Limb (tissue), 2 donors: ENCODE measurements at regions not wholly inside any gene's neighbourhood (a gene's known extent, or its start where the extent isn't known, plus 50 kb on each side); places are given as distances from the start of the nearest gene placed in this dataset.

ENCODE experiments used
- DNase-seq, 2 donors: peaks; one replicate each; pipeline ENCODE4 v3.0.0-alpha.2; 2016; ENCODE audit errors: extremely low spot score in 2 of 2

DNA sequence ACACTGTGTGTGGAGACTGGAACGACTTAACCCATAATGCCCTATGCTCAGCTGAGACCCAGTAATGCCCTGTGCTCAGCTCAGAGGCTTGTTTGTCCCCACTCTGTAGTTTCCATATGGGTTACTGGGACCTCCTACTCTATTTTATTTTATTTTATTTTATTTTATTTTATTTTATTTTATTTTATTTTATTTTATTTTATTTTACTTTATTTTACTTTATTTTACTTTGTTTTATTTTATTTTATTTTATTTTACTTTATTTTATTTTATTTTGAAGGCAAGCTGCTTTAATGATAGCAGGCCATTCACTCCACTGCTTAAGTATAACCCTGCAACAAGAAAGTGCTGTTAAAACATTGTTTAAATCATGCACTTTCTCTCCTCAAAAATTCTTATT is 603.4 kb upstream of the JAG1 start:
- DNase-seq = no peak

DNA sequence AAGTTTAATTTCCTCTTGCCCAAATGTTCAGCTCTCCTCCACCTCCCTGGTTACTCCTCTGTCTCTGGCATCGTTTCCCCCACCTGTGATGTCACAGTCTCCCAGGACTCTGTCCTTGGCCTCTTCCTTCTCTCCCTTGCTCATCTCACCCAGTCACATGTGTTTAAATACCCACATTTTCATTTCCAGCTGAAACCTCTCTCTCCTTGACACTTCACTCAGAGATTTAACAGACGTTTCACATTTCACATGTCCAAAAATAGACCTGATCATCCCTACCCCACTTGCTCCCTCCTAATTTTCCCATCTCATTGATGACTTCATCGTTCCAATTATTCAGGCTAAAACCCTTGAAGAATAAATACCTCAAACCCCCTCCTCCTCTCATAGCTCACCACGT is 604.1 kb upstream of the JAG1 start:
- DNase-seq = no peak

DNA sequence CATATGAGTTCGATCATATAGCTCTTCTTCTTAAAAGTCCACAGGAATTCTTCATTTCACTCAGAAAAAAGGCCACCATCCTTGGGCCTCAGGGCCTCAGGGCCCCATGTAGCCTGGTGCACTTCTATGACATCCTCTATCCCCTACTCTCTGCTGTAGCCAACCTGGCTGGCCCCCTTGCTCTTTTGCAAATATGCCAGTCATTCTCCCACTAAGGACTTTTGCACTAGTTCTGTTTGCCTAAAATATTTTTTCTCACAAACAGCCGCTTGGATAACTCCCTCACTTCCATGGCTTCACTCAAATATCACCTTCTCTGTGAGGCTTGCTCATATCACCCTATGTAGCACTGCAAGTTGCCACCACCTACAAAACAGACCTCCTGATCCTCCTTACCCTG is 604.7 kb upstream of the JAG1 start:
- DNase-seq = no peak

DNA sequence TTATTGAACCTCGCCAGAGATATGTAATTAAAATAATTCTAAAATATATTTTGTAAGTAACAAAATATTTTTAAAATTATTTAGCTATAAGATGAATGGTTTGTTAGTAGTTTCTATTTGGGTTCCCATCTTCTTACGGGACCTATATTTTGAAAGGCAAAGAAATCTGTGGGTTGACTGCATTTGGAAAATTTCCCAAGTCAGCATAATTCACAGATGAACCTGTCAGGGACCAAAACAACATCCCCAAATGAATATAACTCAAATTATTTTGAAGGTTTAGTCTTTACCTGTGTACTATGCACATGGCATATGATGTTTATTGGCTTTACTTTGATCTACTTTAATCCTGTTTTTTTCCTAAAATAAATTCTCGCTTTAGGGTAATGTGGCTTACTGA is 607.4 kb upstream of the JAG1 start:
- DNase-seq = no peak

DNA sequence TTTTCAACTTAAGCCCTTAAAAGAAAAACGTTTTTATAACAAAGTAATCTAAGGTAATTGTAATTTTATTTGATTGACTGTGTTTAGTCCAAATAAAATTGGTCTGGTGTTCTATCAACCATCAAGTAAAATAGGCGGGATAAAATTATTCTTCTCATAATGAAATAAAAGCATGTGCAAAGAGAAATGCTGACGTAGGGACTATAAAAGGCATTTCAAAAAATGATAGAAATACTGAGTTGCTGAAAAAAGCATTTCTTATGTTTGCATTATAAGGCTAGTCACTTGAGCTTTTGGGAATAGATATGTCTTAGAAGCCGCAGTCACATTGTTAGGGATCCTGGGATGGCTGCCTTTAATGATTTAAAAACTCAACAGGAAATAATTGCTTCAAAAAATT is 608.0 kb upstream of the JAG1 start:
- DNase-seq = no peak

DNA sequence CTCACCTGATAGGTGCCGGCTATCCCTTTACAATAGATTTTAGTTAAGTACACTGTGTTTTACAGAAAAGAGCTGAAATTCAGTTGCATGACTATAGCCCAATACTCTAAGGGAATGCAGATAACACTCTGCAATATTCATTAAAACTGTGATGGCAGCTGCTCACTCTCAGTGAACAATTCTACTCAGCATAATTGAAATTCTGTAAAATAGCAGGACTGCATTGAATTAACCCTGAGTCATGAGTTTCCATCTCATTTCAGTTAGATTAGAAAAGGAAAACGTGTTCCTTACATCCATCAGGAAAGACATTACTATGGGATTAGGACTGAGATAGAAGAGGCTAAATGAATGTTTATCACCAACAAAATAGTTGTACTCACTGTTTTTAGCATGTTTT is 613.3 kb upstream of the JAG1 start:
- DNase-seq = no peak

DNA sequence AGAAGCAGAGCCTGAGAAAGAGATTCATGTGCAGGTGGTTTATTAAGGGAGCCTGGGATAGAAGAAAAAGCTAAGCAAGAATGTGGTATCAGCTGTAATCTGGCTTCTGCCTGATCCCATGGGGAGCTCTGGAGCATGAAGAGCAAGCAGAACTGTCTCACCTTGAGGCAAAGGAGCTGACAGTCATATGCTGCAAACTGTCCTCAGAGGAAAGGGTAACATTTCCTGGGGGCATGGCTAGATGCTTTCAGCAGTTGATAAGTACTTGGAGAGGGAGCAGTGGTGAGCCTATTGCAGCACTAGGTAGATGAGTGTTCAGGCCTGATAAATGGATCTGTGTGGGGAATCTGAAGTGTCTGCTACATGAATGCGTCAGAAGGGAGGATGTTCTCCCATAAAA is 621.5 kb upstream of the BTBD3 start:
- no peak for DNase-seq

DNA sequence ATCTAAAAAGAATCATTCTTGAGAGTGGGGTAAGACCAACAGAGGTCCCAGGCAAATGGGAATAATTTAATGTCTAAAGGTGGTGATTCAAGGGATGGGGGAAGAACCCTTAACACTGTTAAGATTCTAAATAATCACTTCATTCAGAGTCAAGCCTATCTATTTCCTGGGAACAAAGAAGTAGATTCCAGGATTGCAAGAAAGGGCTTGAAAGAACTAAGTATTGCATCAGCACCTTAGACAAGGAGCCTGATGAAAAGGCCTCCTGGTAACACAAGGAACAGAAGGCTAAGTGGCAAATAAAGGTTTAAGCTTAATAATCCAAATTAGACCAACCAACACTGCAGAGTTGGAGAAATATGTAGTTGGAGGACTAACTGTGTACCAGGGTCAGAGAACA is 620.7 kb upstream of the BTBD3 start:
- DNase-seq = no peak

DNA sequence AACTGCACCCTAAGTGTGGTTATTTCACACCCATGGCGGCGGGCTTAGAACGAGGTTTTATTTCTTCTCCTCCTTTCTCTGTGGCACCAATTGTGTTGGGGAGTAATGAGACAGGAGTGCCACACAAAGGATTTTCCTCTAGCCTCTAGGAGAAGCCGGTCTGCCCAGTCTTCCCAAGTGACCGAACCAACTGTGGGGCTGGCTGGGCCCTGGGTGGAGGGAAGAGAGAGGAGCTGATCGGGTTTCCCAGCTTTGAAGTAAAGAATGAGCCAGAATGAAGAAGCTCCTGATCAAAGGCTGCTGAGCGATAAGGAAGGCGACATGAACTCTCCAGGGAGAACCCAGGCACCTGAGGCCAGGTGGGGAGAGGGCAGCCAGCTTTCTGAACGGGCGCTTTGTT is 616.0 kb upstream of the BTBD3 start:
- no peak for DNase-seq

DNA sequence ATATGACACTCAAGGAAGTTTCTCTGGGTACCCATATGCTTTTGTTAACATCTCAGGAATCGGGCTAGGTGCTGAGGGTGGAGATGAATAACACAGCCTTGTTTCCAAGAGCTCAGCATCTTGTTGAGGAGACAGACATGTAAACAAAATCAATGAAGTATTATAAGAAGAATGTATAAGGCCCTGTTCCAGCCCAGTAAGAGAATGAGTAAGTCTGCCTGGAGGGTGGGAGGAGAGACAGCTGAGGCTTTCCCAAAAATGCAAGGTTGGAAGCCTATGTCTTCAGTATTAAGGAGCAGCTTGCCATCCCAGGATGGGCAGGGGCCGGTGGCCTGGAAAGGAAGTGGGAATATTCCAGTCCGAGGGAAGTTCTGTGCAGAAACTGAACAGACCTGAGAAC is 615.3 kb upstream of the BTBD3 start:
- no peak for DNase-seq

DNA sequence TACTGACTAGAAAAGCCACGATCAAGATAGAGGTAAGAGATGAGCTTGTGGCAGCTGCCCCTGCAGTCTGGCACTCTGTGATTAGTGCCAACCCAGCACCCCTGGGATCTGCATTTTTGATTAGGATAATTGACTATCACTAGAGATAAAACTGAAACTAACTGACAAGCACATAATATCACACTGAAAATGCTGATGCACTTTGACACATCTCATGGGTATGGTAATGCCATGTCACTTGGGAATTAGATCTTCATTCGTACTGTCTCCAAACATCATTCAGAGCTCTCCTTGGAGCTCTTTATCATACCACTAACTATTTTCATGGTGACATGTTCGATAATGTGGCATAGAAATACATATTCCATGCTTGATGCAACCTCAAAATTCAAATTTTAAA is 612.9 kb upstream of the BTBD3 start:
- no peak for DNase-seq

DNA sequence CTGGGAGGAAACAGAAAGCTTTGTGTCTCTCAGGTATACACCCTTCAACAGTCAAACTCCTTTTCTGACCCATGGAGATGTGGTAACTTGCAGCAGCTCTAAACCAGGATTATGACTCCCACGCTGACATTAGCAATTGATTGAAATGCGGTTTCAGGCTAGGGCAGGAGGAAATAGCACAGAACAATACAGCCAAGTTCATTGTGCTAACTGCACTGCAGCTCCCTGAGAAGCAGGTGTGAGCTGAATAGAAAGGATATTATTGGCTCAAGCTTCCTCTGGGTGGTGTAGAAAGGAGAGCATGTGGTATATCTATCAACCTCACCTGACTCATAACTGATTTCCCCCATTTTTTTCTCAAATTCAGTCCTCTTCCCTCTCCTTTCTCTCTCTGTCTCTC is 612.3 kb upstream of the BTBD3 start:
- no peak for DNase-seq

DNA sequence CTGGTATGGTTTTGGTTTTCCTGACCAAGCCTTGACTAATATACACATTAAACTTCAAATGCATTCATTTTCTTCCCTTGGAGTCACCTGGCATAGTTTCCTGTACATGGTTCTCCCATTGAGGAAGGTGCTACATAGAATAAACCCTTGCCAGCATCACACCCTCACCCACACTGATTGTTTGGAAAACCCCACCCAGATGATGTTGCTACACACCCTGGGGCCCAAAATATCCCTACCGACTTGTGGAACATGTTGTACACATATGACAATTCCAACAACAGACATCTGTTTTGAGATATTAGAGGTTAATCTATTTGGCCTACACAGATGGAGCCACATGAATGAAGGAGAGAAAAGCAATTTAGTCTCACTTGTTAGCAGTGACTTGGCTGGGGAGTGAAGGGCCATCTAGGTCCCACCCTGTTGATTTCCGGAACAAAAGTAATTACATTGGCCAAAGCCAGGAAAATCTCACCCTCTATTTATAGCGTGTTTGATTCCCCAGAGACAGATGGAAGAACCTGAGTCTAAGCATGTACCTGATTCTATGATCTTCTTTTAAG is 606.0 kb upstream of the BTBD3 start:
- no peak for DNase-seq

DNA sequence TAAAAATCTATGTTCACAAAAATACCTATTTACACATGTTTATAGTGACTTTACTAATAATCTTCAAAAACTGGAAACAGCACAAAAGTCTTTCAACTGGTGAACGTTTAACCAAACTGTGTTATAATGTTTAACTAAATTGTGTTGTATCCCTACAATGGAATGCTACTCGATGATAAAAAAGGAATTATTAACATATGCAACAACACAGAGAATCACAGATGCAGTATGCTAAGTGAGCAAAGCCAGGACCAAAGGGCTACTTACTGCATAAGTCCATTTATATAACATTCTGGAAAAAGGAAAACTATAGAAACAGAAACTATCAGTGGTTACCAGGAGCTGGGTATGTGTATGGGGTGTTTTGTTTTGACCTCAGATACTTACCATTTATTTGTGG is 602.2 kb upstream of the BTBD3 start:
- DNase-seq = no peak

DNA sequence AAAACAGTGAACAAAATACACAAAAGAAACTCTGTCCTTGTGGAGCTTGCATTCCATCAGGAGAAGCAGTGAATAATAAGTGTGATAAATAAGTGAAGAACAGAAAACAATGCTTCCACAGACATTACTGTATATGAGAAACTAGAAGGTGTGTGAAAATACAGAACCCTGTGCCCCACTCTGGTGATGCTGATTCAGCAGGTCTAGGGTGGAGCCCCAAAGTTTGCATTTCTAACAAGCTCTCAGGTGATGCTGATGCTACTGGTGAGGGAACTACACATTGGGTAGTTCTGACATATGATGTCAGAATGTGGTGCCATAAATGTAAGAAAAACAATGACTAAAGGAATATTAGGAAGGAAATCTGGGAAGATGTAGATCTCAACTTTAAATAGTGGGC is 601.4 kb upstream of the BTBD3 start:
- DNase-seq = no peak

DNA sequence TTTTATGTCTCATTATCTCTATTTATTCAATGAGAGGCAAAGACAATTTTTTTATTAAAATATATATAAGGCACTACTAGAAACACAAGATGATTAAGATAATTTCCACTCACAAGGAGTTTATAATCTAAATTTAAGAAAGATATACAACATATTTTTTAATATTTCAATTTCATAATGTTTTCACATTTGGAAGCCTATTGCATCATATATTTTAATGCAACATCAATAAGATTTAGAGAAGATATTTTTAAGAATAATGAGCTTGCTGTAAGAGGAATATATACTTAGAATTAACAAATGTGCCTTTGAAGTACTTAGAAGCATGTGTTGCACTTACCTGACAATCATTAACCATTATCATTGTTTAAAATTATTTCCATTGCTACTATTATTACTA is 597.7 kb upstream of the BTBD3 start:
- no peak for DNase-seq

DNA sequence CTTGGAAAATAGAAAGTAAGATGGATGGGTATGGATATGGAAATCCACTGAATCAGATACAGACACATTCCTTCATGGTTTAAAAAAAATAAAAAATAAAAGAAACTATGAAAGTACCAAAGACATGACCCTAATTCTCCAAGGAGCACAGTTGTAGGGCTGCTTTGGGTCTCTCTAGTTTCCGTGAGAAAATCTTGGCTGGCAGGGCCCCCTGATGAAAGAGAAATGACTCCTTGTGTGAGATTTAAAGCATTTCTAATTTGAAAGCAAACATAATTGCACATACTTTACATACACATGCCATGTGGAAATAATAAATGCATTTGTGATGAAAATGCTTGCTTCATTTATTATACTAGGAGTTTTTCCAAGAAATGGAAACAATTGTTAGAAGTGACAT is 593.9 kb upstream of the BTBD3 start:
- no peak for DNase-seq

DNA sequence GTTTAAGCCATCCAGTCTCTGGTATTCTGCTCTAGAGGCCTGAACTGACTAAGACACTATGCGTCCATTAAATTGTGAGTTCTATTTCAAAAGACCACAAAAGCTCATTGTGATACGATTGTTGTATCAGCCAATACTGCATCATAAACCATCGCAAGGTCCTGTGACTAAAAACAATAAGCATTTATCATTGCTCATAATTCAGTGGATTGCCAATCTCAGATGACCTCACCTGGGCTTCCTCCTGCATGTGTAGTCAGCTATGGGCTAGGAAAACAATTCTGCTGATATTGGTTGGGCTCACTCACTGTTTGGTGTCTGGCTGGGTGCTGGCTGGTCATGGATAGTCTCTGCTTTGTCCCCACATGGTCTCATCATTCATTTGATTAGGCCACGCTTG is 592.7 kb upstream of the BTBD3 start:
- DNase-seq = no peak

DNA sequence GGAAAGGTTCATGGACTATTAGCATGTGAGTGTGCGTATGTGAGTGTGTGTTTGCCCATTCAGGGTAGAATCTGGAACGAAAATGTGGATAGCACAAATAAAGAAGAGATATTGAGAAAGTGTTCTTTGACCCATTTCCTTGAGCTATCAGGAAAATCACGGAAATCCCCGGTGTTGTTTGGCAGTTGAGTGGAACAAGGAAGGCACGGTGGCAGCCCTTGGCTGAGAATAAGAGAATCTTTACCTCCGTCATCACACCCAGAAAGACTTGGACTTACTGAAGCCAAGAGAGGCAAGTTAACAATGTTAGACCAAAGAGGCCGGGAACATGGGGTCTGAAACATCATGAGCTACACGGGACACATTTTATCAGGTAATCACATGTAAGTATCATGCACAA is 588.9 kb upstream of the BTBD3 start:
- DNase-seq = no peak

DNA sequence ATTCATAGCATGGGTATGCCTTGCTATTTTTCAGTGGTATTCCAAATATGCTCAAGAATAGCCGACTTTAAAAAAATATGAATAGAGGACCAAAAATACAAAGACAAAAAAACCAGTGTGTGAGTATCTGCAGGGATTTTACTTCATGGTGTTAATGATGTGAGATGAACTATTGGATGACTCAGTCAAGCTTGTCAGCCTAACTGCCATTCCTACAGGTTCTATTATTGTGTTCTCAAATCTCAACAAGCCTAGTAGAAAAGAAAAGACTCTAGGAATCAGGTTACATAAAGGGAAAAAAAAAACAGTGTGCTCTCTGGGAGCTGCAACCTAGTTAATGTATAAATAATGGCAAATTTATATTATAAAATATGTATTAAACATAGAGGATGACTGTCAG is 588.4 kb upstream of the BTBD3 start:
- no peak for DNase-seq

DNA sequence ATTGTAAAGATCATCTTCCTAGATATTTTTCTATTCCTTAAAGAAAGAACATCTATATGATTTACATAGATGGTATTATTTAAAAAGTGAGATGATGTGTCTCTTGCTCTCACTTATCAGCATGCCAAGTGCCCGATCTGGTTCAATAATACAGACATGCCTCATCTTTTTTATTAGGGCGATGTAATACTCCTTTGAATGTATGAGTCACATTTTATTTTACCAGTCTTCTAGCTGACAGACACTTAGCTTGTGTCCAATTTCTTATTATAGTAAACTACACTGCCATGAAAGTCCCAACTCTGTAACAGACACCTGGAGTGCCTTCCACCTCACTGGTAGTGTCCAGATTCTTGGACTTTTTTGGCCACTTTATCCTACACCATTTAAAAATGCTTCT is 586.6 kb upstream of the BTBD3 start:
- no peak for DNase-seq

DNA sequence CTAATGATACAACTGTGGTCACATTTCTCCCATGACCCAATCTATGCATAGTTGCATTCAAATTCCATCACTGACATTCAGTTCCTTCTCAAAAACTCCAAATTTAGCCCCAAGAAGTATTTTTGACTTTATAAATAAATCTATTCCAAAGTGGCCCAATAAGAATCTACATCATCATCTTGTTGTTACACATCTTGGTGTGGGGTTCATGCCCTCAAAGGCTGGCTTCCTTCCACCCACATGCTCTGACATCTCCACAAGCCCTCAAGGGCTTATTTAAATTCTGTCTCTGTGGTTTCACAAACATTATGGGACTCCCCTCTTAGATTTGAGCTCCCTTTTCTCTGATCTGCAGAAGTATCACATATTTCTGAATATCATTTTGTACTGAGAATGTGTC is 585.3 kb upstream of the BTBD3 start:
- DNase-seq = no peak

DNA sequence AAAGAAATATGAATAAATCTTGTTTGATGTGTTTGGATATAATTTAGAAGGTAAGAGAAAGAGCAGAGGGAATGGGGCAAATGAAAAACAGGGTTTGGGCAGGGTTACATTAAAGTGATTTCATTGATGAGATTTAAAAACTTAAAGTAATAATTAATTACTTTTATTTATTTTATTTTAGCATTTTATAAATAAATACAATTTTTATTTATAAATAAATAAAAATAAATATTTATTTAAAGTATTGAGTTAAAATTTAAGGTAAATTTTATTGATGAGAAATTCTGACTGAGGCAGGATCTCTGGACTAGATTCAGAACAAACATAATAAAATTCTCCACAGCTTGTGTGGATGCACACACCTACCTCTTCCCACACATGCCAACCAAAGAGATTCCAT is 584.1 kb upstream of the BTBD3 start:
- no peak for DNase-seq

DNA sequence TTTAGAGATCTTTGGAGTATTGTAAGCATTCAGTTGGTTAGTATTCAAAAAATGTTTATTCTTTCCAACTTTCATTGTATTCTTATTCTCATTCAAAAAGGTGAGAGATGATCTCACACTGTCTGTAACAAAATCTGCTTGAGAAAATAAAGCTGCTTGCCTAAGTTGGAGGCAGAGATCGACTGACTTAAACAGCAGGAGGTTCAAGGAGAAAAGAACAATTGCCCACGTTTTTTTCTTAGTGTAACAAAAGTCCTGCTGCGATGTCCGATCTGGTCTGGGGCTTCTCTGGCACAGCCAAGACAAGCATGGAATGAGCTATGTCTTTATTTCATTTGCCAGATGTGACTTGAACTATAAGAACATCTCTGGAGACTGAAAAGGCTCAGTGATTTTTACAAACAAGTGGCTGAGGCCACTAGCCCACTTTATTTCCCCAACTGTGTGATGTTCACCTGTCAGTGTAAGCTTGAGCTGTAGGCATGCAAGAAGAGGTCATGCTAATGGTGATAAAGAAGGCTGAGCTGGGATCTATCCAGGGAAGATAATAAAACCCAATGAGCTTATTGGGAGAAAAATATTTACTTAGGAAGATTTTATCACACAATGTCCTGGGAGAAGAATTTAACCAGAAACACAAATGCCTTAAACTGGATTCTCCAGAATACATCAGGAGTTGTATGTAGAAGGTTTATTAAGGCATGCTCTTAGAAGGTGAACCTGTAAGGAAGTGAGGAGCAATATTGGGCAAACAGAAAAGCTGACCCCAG is 580.1 kb upstream of the BTBD3 start:
- no peak for DNase-seq
